ENCODE measurements at regions not wholly inside any gene's neighbourhood (a gene's known extent, or its start where the extent isn't known, plus 50 kb on each side); places are given as distances from the start of the nearest gene placed in this dataset.
"Not testable (repeated sequence)": the region's sequence is repeated elsewhere in the genome, so short reads cannot be mapped to it uniquely, and the experiment has no call there.

DNA sequence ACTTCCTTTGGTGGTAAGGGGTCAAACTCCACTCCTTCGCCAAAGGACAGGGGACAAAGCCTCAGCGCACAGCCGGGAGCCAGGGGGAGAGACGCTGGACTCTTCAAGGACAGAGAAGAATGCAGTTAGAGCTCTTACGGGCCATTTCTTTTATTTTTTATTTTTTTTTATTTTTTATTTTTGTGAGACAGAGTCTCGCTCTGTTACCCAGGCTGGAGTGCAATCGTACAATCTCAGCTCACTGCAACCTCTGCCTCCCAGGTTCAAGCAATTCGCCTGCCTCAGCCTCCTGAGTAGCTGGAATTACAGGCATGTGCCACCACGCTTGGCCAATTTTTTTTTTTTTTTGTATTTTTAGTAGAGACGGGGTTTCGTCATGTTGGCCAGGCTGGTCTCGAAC lies 93.2 kb upstream of the RPH3AL start, which contains the start of gene RFLNB:
RFLNB (minus strand) TSS at position 101 of the 400 bp plus-strand sequence.
- not testable (repeated sequence) for DNase-seq (ENCODE audit: low read depth)

GRCh38 chr17:444879-445454 lies 92.4 kb upstream of the RPH3AL start:
- DNase-seq (ENCODE audit: low read depth) = no peak

DNA sequence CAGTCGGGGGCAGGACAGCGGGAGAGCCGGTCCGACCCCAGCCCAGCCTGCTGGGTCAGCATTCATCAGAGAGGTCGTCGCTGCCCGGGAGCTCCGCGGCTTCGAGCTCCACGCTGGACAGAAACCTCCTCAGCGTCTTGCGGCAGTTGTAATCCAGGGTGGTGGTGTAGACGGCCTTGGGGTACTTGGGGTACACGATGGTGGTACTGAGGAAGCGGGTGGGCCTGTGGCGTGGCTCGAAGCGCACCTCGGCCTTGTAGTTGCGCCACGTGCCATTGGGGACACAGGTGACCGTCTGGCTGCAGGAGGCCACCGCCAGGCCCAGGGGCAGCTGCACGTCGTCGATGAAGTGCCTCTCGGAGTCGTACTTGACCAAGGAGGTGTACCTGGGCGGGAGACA lies 90.5 kb upstream of the RPH3AL start:
- DNase-seq (ENCODE audit: low read depth) = no peak

GRCh38 chr17:441155-441950 lies 88.7 kb upstream of the RPH3AL start:
- DNase-seq (ENCODE audit: low read depth) = no peak

DNA sequence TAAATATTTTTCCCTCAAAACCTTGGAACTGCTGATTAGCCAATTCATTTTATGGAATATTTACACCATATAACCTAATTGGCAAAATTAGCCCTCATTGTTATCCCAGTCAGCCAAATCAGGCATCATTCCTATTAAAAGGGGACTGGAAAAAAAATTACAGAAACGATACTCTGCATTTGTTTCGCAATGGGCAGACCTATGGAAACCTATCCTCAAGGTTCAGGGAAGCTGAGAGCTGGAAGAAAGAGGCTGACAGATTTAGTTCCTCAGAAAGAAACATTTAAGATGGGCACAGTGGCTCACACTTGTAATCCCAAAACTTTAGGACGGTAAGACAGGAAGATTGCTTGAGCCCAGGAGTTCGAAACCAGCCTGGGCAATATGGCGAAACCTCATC lies 85.6 kb upstream of the RPH3AL start:
- no peak for DNase-seq (ENCODE audit: low read depth)

DNA sequence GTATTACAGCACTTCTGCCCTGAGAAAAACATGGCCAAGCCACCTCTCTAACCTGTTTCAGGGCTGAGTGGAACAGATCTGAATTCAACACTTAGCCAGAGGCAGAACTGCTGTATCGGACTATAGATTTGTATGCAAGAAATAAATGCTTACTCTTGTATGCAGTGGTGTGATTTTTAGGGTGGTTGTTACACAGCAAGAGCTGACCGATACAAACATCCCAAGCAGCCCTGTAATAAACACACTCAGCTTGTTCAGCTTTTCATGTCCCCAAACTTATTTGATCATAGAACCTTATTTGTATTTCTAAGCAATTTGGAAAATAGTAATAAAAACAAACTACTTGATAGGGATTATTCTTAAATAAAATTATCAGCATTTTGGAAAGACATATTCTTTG lies 84.9 kb upstream of the RPH3AL start:
- DNase-seq (ENCODE audit: low read depth) = no peak

GRCh38 chr17:436571-436970 lies 84.0 kb upstream of the RPH3AL start:
- DNase-seq (ENCODE audit: low read depth) = no peak

DNA sequence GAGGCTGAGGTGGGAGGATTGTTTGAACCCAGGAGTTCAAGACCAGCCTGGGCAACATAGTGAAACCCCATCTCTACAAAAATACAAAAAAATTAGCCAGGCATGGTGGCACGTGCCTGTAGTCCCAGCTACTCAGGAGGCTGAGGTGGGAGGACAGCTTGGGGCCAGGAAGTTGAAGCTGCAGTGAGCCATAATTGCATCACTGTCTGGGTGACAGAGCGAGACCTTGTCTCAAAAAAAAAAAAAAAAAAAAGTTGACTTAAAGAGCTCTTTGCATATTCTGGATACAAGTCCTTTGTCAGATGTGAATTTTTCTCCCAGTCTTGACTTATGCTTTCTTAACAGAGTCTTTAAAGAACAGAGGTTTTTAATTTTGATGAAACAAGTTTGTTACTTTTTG lies 79.9 kb upstream of the RPH3AL start:
- DNase-seq (ENCODE audit: low read depth) = not testable (repeated sequence)

GRCh38 chr17:431494-431893 lies 78.9 kb upstream of the RPH3AL start:
- no peak for DNase-seq (ENCODE audit: low read depth)

GRCh38 chr17:429589-429988 lies 77.0 kb upstream of the RPH3AL start:
- DNase-seq (ENCODE audit: low read depth) = no peak

DNA sequence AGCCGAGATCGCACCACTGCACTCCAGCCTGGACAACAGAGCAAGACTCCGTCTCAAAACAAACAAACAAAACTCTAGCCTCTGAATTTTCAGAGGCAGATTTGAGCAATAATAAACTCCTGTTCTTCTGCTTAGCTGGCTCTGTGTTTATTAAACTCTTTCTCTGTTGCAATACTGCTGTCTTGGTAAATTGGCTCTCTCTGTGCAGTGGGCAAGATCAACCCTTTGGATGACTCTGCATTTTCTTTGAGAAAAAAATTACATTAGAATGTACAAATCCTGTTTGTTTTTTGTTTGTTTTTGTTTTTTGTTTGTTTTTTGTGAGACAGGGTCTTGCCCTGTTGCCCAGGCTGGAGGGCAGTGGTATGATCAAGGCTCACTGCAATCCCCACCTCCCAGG lies 75.8 kb upstream of the RPH3AL start:
- no peak for DNase-seq (ENCODE audit: low read depth)

DNA sequence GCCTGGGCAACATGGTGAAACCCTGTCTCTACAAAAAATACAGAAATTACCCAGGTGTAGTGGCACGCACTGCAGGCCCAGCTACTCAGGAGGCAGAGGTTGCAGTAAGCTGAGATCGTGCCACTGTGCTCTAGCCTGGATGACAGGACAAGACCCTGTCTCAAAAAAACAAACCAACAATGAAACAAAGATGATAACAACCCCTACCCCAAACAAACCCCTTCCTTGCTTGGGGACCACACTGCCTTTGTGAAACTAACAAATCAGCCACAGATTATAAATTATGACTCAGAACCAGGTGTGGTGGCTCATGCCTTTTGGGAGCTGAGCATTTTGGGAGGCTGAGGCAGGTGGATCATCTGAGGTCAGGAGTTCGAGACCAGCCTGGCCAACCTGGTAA lies 75.3 kb upstream of the RPH3AL start:
- DNase-seq (ENCODE audit: low read depth) = no peak

- DNase-seq (ENCODE audit: low read depth) = no peak
Measured at GRCh38 chr17:427327-427726, 74.7 kb upstream of the RPH3AL start.

DNA sequence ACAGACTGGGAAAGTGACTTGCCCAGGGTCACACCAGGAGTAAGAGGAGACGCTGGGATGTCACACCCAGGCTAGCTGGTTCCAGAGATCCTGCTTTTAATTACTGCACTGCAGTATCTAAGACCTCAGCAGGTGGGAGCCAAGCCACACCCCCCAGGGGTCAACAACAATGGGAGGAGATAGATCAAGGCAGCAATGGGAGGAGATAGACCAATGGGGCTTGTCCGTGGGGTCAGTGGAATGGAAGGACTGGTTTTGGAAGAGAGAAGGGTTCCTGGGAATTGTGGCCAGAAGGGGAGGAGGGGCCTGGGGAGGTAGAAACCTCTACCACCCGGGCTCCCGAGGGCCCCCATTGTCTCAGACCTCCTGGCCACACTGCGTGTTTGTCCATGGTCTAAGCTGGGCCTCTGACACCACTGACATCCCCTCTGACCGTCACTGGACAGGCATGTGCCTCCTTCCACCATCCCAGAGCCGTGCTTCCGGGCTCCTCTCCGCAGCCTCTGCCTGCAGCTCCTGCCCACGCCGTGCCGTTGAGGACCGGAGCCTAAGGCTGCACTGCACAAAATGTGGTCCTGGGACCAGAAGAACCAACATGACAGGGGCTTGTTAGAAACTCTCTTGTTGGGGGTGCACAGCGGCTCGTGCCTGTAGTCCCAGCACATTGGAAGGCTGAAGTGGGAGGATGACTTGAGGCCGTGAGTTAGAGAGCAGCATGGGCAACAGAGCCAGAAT lies 69.8 kb upstream of the RPH3AL start:
- DNase-seq (ENCODE audit: low read depth) = no peak

- no peak for DNase-seq (ENCODE audit: low read depth)
Measured at GRCh38 chr17:420479-421175, 68.0 kb upstream of the RPH3AL start.

DNA sequence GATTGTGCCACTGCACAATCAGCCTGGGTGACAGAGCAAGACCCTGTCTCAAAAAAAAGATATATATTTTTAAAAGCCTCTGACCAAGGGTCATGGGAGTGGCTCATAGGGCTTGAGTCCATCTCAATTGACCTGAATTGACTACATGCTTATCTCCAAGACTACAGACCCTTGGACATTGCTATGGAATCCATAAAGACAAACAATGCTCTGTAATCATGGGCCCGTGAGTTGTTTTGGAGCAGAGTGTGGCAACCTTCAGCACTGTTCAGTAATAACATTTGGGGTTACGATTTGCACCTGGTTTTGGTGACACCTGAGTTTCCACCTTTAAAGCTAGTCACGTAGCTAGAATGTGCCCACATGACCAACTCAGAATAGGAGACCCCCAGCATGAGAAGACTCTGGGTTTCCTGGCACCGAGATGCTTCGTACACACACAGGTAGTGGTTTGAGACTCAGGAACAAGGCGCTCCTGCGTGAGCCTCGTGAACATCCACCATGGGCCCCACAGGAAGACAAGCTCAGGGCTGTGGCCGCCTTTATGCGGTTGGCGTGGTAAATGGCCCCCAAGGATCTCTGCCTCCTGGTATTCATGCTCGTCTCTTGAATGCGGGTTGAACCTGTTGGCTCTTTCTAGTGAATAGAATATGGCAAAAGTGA lies 66.6 kb upstream of the RPH3AL start:
- DNase-seq (ENCODE audit: low read depth) = no peak

GRCh38 chr17:418421-418751 lies 65.8 kb upstream of the RPH3AL start:
- DNase-seq (ENCODE audit: low read depth) = no peak

DNA sequence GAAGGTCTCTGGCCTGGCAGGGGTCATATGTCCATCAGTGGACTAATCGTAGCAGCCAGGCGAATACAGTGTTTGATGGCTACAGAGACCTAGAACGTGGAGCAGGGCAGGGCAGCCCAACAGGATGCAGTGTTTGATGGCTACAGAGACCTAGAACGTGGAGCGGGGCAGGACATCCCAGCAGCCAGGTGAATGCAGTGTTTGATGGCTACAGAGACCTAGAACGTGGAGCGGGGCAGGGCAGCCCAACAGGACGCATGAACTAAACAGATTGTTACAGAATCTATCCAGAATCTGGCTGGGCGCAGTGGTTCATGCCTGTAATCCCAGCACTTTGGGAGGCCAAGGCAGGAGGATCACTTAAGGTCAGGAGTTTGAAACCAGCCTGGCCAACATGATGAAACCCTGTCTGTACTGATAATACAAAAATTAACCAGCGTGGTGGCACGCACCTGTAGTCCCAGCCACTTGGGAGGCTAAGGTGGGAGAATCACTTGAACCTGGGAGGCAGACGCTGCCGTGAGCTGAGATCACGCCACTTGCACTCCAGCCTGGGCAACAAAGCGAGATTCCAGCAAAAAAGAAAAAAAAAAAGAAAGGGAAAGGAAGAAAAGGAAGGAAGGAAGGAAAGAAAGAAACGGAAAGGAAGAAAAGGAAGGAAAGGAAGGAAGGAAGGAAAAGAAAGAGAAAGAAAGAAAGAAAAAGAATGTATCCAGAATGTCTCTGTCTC lies 65.2 kb upstream of the RPH3AL start:
- DNase-seq (ENCODE audit: low read depth) = no peak

DNA sequence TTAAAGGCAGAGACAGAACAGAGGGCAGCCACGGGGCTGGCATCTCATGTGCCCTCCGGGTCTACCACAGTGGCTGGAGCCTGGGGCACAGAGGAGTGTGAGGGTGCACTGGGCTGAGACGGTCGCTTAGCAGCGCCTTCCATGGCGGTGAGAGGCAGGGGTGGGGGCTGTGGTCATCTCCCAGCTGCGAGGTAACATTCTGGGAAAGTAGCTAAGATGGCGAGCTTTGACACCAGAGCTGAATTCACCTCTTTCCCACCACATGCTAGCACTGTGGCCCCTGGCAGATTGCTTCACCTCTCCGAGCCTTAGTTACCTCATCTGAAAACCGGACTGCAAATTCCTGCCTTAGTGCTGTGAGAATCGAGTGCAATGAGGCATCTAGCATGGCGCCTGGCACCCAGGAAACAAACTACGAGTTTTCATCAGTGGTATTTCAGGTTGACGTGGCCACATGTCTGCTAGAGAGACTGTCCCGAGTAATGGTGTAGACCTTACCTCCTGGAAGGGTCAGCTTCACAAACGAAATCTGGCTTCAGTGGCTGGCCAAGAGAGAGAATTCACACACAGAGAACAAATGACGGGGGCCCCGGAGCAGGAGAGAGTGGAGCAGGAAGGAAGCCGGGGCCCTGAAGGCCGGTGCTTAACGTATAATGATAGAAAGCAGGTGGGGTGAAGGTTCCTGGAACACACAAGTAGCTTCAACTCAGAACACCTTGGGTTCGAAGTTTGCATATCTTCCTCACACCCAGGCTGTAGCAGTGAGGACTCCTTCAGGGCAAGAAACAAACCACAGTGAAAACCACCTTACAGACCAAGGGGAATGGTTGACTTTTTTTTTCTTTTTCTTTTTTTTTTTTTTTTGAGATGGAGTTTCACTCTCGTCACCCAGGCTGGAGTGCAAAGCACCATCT lies 63.9 kb upstream of the RPH3AL start:
- DNase-seq (ENCODE audit: low read depth) = peak; percentile 17

DNA sequence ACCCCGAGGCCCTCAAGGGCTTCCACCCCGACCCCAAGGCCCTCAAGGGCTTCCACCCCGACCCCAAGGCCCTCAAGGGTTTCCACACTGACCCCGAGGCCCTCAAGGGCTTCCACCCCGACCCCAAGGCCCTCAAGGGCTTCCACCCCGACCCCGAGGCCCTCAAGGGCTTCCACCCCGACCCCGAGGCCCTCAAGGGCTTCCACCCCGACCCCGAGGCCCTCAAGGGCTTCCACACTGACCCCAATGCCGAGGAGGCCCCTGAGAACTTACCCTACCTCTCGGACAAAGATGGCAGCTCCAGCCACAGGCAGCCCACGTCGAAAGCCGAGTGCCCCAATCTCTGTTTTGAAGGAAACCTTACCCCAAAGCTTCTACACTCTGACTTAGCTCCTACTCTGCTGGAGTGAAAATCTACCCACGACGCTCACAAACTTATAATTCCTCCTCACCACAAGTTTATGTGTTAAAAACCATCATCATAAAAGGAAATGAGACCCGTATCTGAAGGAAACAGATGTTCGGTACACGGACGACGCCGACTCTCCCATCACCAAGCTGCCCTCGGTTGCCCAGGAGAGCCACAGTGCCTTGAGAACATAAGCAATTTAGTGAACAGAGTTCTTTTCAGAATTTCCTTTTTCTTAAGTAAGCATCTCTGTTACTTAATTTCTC lies 61.2 kb upstream of the RPH3AL start:
- no peak for DNase-seq (ENCODE audit: low read depth)
